HEK293 (cell line): ENCODE measurements at regions not wholly inside any gene's neighbourhood (a gene's known extent, or its start where the extent isn't known, plus 50 kb on each side); places are given as distances from the start of the nearest gene placed in this dataset.

Experiments
- CTCF ChIA-PET: fragments of 350-600 bp; formaldehyde crosslinking; extraction: SDS; loops from one replicate; lab custom pipeline; 2021; ENCODE audit warnings: antibody characterized with exemption; lab: Yijun Ruan, JAX
- POLR2A ChIA-PET: fragments of 300-600 bp; formaldehyde crosslinking; extraction: SDS; loops from one replicate; lab custom pipeline; 2020; ENCODE audit warnings: antibody characterized with exemption, inconsistent platforms; lab: Yijun Ruan, JAX
- H3K27ac ChIP-seq: fragments of 200-500 bp; sonication (Bioruptor generic); 2 replicates; pipeline ENCODE4 v1.5.1; 2014; ENCODE audit warnings: low read depth, low read length, control low read depth, inconsistent platforms; ENCODE audit errors: extremely low read depth
- H3K36me3 ChIP-seq, 2 experiments: fragments of 200-500 bp in 1 of 2; sonication (Bioruptor generic) in 1 of 2; 1 replicate in 1 of 2; 2 replicates in 1 of 2; pipeline ENCODE4 v1.5.1; 2014 to 2017; ENCODE audit warnings: inconsistent platforms in 2 of 2, low read length in 2 of 2; ENCODE audit not compliant: control insufficient read depth in 2 of 2, insufficient read depth in 1 of 2
- H3K4me1 ChIP-seq: fragments of 200-500 bp; sonication (Bioruptor generic); 2 replicates; pipeline ENCODE4 v1.5.1; 2014; ENCODE audit warnings: mild to moderate bottlenecking, low read length, inconsistent platforms; ENCODE audit not compliant: control insufficient read depth, insufficient read depth
- H3K4me3 ChIP-seq: 2 replicates; pipeline ENCODE4 v1.5.1; 2011; ENCODE audit warnings: low read depth, mild to moderate bottlenecking, control low read depth, low read length, moderate library complexity
- H3K9me3 ChIP-seq: fragments of 200-500 bp; sonication (Bioruptor generic); 2 replicates; pipeline ENCODE4 v1.5.1; 2014; ENCODE audit warnings: low read depth, low read length, inconsistent platforms; ENCODE audit not compliant: control insufficient read depth, insufficient read depth
- IKZF3 ChIP-seq: fragments of 450-650 bp; IDR thresholded peaks from 2 replicates; pipeline ENCODE4 v1.5.0; 2018; ENCODE audit warnings: missing biosample characterization, mild to moderate bottlenecking, missing genetic modification characterization, moderate library complexity
- PRDM2 ChIP-seq: fragments of 450-650 bp; formaldehyde crosslinking; IDR thresholded peaks from 2 replicates; pipeline ENCODE4 v1.5.1; 2016; ENCODE audit warnings: missing biosample characterization, missing genetic modification characterization, borderline replicate concordance
- RBAK ChIP-seq: fragments of 450-650 bp; formaldehyde crosslinking; IDR thresholded peaks from 2 replicates; pipeline ENCODE4 v1.5.1; 2016; ENCODE audit warnings: missing biosample characterization, missing genetic modification characterization
- SETDB1 ChIP-seq: IDR thresholded peaks from one replicate; pipeline ENCODE4 v1.6.1; 2017; ENCODE audit warnings: mild to moderate bottlenecking, low read length, moderate library complexity, mixed read lengths; ENCODE audit not compliant: insufficient read length
- ZBTB11 ChIP-seq: fragments of 450-650 bp; formaldehyde crosslinking; conservative IDR thresholded peaks from 2 replicates; pipeline ENCODE4 v1.5.1; 2016; ENCODE audit warnings: low read depth, missing biosample characterization, missing genetic modification characterization
- ZBTB6 ChIP-seq: fragments of 450-650 bp; formaldehyde crosslinking; IDR thresholded peaks from 2 replicates; pipeline ENCODE4 v1.5.1; 2017; ENCODE audit warnings: missing biosample characterization, missing genetic modification characterization
- ZNF23 ChIP-seq: fragments of 450-650 bp; formaldehyde crosslinking; IDR thresholded peaks from 2 replicates; pipeline ENCODE4 v1.5.1; 2016; ENCODE audit warnings: missing biosample characterization, missing genetic modification characterization, borderline replicate concordance
- ZNF704 ChIP-seq: fragments of 450-650 bp; formaldehyde crosslinking; IDR thresholded peaks from 2 replicates; pipeline ENCODE4 v1.5.1; 2016; ENCODE audit warnings: missing biosample characterization, missing genetic modification characterization

GRCh38 chr11:95699631-95700470 is 89.7 kb downstream of the FAM76B start (continued):
- TF ChIP-seq PRDM2 (tag by site-specific recombination) = no peak

- POLR2A ChIA-PET = no interaction called here
- TF ChIP-seq ZBTB6 (tag by site-specific recombination) (no peak), IKZF3 (tag by site-specific recombination) (no peak), ZBTB11 (no peak)
These were observed 90.7 kb downstream of the FAM76B start for GRCh38 chr11:95698676-95699557.

GRCh38 chr11:95697614-95698408 is 91.8 kb downstream of the FAM76B start:
- TF ChIP-seq RBAK = no peak
- TF ChIP-seq ZNF704 (tag by site-specific recombination) = no peak
- no peak for TF ChIP-seq ZNF23 (tag by site-specific recombination)
- TF ChIP-seq SETDB1 = no peak
- ChIA-PET POLR2A (no interaction called here), CTCF (interaction anchor here (0.7 to 0.8 kb wide), 2 partner anchors 12 to 539 kb away, joined by 3 to 5 read pairs; no protein-coding TSS in a partner anchor)
- H3K27ac ChIP-seq = no peak overlapping the region
- H3K4me3 ChIP-seq = no peak overlapping the region
- no peaks in the 10 kb centered on the region for H3K4me1 ChIP-seq
- no peaks in the 10 kb centered on the region for H3K9me3 ChIP-seq
- no peaks in the 10 kb centered on the region for H3K36me3 ChIP-seq

More at GRCh38 chr11:95698676-95699557, 90.7 kb downstream of the FAM76B start:
- H3K36me3 ChIP-seq = no peaks in the 10 kb centered on the region
- no peak overlapping the region for H3K4me3 ChIP-seq
- H3K27ac ChIP-seq = no peak overlapping the region
- no peaks in the 10 kb centered on the region for H3K9me3 ChIP-seq
- no peaks in the 10 kb centered on the region for H3K4me1 ChIP-seq
- CTCF ChIA-PET = no interaction called here
